Right renal pelvis (tissue), 4 donors: ENCODE measurements at regions not wholly inside any gene's neighbourhood (a gene's known extent, or its start where the extent isn't known, plus 50 kb on each side); places are given as distances from the start of the nearest gene placed in this dataset.

Experiments used
- DNase-seq, 4 donors: peaks; one replicate each; pipeline ENCODE4 v3.0.0-alpha.2; 2013; ENCODE audit warnings: low read depth in 4 of 4, low spot score in 3 of 4, missing footprints in 1 of 4

GRCh38 chr1:105914403-105914802, 1142.1 kb upstream of the PRMT6 start:
- no peak for DNase-seq

GRCh38 chr1:105934806-105935205, 1121.7 kb upstream of the PRMT6 start:
- DNase-seq = no peak

- no peak for DNase-seq
Measured at GRCh38 chr1:105964879-105965278, 1091.6 kb upstream of the PRMT6 start.

GRCh38 chr1:105997516-105997915, 1059.0 kb upstream of the PRMT6 start:
- no peak for DNase-seq

- no peak for DNase-seq
Measured at GRCh38 chr1:106022312-106022902, 1034.1 kb upstream of the PRMT6 start.

- no peak for DNase-seq
Measured at GRCh38 chr1:106027871-106028270, 1028.6 kb upstream of the PRMT6 start.

- no peak for DNase-seq
Measured at GRCh38 chr1:106037526-106037925, 1018.9 kb upstream of the PRMT6 start.

- no peak for DNase-seq
Measured at GRCh38 chr1:106038260-106038659, 1018.2 kb upstream of the PRMT6 start.

GRCh38 chr1:106043971-106044370, 1012.5 kb upstream of the PRMT6 start:
- DNase-seq = no peak

GRCh38 chr1:106047210-106047609, 1009.3 kb upstream of the PRMT6 start:
- no peak for DNase-seq

GRCh38 chr1:106049595-106049994, 1006.9 kb upstream of the PRMT6 start:
- DNase-seq = no peak

GRCh38 chr1:106055855-106056254, 1000.6 kb upstream of the PRMT6 start:
- DNase-seq = no peak

GRCh38 chr1:106061586-106062495, 994.6 kb upstream of the PRMT6 start:
- DNase-seq = no peak

GRCh38 chr1:106063510-106063909, 993.0 kb upstream of the PRMT6 start:
- DNase-seq = no peak

GRCh38 chr1:106072909-106073600, 983.4 kb upstream of the PRMT6 start:
- DNase-seq = no peak

GRCh38 chr1:106080608-106081325, 975.7 kb upstream of the PRMT6 start:
- no peak for DNase-seq

- no peak for DNase-seq
Measured at GRCh38 chr1:106111044-106111443, 945.4 kb upstream of the PRMT6 start.

GRCh38 chr1:106113851-106114250, 942.6 kb upstream of the PRMT6 start:
- no peak for DNase-seq

- DNase-seq = no peak
Measured at GRCh38 chr1:106120789-106121188, 935.7 kb upstream of the PRMT6 start.

- no peak for DNase-seq
Measured at GRCh38 chr1:106121728-106122127, 934.7 kb upstream of the PRMT6 start.

GRCh38 chr1:106134561-106134960, 921.9 kb upstream of the PRMT6 start:
- DNase-seq = peak in 1 of 4 donors; percentile 0
